T-helper 1 cell treated with Interleukin-12 subunit alpha and Interleukin-12 subunit beta and Interleukin-4 antibody, amounts not matched to agents 30 ng/mL and 1 ng/mL, for 36 hours (primary cell): ENCODE measurements at regions not wholly inside any gene's neighbourhood (a gene's known extent, or its start where the extent isn't known, plus 50 kb on each side); places are given as distances from the start of the nearest gene placed in this dataset.

Experiments
- intact Hi-C: fragments of 100-400 bp; cut with micrococcal nuclease; formaldehyde crosslinking; loops from one replicate; pipeline ENCODE4 v1.15.1; 2024

DNA sequence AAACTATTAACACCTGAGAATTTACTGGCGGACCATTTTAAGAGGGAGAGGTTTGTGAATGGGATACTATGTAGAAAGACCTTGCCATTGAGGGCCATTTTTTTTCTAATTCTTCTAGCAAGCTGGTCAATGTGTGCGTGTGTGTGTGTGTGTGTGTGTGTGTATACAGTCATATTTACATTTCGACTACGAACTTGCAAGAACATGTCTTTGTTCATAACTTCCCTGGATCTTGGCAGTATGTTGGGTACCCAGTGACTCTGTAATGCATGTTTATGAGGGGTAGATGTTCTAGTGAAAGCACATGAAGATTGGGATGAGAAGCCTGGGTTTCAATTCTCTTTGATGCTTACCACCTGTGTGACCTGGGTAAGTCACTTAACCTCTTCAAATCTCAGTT is 133.6 kb downstream of the UBE2E3 start:
- intact Hi-C loops = no loop called here

GRCh38 chr2:181116261-181116660 is 135.9 kb downstream of the UBE2E3 start:
- intact Hi-C loops = no loop called here

DNA sequence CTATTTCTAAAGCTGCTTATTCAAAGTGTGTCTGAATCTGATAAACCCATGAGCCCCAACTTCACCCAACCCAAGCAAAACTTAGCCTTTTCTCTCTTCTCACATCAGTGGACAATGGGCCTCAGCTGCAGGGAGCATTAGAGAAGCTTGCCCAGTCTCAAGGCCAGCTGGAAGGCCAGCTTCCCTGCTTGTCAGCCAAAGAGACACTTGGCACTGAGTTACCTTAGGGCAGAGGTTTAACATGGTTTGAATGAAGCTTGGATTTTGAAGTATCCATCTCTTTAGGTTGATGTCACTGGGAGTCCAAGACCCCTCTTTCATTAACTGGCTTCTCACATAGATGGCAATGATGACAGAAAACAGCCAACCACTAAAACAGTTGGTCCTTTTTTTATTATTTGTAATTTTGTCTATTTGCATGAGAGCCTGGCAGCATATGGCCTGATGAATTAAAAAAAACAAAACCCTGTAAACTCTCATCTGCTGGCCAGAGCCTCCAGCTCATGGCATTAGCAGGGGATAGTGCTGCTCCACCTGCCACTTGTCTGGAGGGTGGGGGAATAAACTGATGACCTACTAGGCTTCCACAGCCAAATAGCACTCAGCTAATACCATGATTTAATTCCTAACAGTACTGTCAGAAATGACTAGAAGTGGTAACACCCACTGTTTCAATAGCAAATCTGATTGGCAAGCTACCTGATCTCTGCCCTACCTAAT is 137.0 kb downstream of the UBE2E3 start:
- intact Hi-C loops = no loop called here

DNA sequence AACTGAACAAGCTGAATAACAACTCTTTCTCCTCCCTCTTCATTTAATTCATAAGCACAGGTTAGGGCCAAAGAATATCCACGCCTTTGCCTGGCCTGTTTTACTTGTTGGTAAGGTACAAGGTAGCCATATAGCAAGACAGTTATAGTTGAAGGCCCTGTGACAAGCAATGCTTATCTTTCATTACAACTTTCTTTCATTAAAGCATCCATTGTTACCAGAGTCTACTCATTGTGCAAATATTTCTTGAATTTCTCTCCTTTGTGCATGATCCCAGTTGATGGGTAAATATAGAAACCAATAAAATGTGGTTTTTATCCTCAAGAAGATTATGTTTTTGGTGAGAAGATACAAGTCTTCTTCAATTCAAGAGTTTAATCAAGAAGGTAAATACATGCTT is 140.2 kb downstream of the UBE2E3 start:
- intact Hi-C loops = loop anchor here (5.0 to 10.0 kb wide), 2 partner anchors 138 to 1116 kb away; partner anchors contain the start of genes CWC22 and UBE2E3

DNA sequence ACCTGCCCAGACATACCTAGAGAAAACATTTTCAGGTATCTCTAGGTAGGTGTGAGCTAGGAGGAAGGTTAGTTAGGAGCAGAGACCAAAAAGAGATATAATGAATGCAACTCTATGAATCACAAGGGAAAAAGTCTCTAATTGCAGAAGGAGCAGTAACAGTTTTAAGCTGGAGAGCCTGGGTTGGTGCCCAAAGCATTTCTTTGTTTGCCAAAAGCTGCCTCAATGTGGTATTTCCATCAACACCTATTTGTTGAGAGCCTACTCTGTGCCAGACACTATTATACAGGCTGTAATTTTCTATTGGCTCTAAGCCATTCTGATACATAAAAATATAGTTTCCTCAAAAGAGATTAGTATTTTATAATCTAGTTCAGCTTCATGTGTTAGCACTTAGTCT is 141.6 kb downstream of the UBE2E3 start:
- intact Hi-C loops = loop anchor here (5.0 to 10.0 kb wide), 2 partner anchors 140 to 1117 kb away; partner anchors contain the start of genes CWC22 and UBE2E3

DNA sequence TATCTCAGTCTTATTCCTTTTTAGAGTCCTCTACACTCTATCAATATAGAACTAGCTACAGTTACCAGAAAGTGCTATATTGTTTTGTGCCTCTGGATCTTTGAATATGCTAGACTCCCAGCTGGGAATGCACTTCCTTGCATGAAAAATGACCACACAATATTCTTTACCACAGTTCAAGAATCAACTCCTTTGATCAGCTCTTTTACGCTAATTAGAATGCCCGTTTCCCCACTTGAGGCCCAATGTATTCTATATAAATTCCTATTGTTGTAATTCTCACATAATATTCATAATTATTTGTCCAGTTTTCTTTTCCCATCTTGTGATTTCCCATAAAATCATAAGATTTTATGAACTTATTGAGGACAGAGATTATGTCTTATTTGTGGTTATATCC is 142.2 kb downstream of the UBE2E3 start:
- intact Hi-C loops = loop anchor here (5.0 to 10.0 kb wide), 2 partner anchors 140 to 1118 kb away; partner anchors contain the start of genes CWC22 and UBE2E3

- intact Hi-C loops = loop anchor here (1.0 to 10.0 kb wide), 12 partner anchors 7 to 1119 kb away; partner anchors contain the start of genes CWC22 and UBE2E3
These were observed 143.4 kb downstream of the UBE2E3 start for GRCh38 chr2:181123798-181124231.

GRCh38 chr2:181124497-181124896 is 144.1 kb downstream of the UBE2E3 start:
- intact Hi-C loops = loop anchor here (1.0 to 10.0 kb wide), 5 partner anchors 18 to 1120 kb away; partner anchors contain the start of genes CWC22 and UBE2E3

DNA sequence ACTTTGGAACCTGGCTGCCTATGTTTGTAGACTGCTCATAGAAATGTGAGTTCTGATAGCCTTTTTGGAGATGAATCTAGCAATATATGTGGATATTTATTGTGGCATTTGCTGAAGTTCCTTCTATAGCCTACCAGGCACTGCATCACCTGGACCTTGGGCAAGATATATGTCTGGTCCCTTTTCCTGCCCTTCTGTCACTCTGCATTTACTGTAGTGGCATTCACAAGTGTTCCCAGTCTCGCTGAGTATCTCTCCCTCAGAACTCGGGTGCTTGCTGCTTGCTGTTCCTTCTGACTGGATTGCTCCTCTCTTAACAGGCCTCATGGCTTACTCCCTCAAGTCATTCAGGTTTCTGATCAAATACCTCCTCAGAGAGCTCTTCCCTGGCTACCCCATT is 145.0 kb downstream of the UBE2E3 start:
- intact Hi-C loops = loop anchor here (10.0 kb wide), 1 partner anchor 1121 kb away; the partner anchor contains the start of gene CWC22

GRCh38 chr2:181126311-181126868 is 146.0 kb downstream of the UBE2E3 start:
- intact Hi-C loops = loop anchor here (10.0 kb wide), 1 partner anchor 1122 kb away; the partner anchor contains the start of gene CWC22

DNA sequence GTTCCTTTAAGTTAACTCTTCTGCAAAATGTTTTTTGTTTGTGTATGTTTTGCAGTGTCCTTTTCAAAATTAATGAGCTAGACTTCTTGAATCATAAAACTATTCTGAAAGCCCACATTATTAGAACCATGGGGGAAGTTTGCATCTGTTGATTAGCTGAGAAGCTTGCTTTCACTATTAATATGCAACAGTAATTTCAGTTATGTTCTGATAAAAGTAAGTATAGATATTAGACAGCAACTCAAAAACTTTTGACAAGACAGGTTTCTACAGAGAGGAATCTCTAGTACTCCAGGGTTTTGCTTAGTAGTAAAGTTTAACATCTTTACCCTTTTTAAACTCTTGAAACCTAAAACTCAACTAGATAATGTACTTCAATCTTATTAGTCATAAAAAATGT is 147.8 kb downstream of the UBE2E3 start:
- intact Hi-C loops = loop anchor here (10.0 kb wide), 1 partner anchor 1123 kb away; the partner anchor contains the start of gene CWC22

DNA sequence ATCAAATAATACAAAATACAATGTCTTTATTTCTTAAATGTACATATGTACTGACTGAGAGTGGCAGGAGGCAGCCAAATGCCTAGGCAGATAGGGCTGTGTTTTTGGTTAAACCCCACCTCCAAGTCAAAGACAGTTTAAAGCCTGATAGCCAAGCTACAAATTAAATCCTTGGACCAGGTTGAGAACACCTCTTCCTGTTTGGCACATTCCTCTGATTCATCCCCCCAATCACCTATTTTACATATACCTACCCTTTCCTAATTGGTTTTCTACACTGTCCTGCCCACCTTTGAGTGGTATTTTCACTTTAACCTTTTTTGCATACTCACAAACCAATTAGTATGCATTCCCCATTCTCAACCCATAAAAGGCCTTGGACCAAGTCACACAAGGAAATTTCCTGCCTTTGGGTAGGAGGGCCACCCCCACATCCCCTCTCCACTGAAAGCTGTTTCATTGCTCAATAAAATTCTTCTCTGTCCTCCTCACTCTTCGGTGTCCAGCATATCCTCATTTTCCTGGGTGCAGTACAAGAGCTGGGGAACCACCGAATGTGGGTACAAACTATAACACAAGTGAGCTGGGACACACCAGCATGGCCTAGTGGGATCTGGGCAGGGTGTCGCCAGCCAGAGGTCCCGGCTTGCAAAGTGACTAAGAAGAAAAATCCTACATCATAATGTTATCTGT is 149.1 kb downstream of the UBE2E3 start:
- intact Hi-C loops = loop anchor here (10.0 kb wide), 1 partner anchor 1125 kb away; the partner anchor contains the start of gene CWC22

DNA sequence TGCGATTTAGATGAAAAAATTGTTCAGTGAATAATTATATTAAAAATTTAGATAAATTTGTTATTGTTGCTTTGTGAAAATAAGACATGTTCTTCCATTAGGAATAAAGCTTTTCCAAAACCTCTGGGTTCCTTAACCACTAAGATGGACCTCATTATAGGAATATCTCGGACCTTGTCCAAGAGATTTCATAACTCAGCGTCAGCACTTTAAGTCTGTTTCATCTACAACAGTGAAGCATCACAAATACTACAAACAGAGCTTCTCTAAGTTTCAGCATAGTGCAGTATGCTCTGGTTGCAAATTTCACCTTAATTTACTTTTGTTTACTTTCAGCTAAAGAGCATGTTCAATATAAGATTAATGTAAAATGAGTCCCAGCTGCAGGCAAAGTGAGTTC is 150.3 kb downstream of the UBE2E3 start:
- intact Hi-C loops = loop anchor here (1.0 kb wide), 2 partner anchors 7 to 12 kb away; no protein-coding TSS in a partner anchor

DNA sequence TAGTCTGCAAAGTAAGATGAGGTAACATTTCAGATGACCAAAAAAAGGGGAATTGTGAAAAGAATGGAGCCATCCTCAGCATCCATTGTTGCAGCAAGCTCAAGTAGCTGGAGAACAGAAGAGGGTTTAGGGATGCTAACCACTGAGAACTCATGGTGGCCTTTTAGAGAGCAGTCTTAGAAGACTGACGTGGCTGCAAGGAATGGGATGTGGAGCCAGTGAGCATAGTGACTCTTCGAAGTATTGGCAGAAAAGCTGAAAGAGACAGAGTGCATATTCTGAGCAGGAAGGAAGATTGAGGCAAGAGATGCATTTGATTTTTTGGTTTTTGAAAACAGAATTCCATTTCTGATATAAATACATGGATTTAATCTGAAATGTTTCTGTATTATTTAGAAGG is 151.2 kb downstream of the UBE2E3 start:
- intact Hi-C loops = loop anchor here (1.0 kb wide), 2 partner anchors 8 to 11 kb away; no protein-coding TSS in a partner anchor

DNA sequence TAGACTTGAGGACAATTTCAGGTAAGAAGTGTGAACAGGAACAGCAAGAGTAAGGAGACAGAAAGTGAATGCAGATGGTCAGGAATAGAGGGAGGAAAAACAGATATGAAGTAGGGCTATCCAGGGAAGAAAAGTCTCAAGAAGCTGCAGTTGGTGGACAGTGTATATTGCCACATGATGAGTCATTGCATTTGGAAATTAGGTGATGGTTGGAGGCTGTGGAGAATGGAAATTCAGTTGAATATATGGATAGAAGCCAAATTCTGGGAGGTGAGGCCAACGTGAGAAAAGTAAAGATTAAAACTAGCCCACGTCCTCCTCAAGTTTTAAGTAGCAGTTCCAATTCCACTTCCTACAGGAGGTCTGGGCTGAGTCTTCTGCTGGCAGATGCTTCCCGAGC is 158.4 kb downstream of the UBE2E3 start:
- intact Hi-C loops = no loop called here

- intact Hi-C loops = no loop called here
These were observed 159.4 kb downstream of the UBE2E3 start for GRCh38 chr2:181139831-181140230.

DNA sequence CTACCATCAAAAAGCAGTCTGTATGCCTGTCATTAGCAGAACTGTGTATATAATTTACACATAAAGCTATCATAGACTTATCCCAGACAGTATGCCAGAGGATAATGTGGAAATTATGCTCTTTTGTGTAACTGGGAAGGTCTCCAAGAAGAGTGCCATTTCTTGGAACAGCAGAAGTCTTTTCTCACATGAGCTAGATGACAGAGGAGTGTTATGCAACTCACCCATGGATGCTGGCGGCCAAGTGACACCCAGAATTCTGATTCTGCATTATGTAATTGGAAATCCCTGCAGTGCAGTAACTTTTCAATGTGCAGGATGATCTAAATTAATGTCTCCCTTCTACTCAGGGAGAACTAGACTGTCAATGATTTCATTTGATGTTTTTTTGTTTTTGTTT is 160.0 kb downstream of the UBE2E3 start:
- intact Hi-C loops = no loop called here

DNA sequence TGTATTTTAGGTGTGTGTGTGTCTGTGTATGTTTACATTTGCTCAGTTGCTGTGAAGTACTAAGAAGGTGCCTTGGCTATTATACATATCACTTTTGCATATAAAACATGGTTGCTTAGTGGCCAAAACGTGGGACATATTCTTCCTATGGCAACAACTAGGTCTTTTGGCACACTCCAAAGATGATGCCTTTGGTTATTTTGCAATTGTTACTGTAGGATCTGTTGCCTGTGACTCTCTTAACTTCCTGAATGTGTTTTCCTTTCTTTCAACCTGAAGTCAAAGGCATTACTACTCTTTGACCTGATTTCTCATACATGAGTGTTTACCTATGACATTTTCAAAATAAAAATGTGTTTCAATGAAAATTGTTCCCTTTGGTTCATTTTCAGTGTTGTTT is 160.5 kb downstream of the UBE2E3 start:
- intact Hi-C loops = no loop called here

GRCh38 chr2:181141676-181142075 is 161.3 kb downstream of the UBE2E3 start:
- intact Hi-C loops = loop anchor here (1.0 kb wide), 7 partner anchors 10 to 315 kb away; no protein-coding TSS in a partner anchor

DNA sequence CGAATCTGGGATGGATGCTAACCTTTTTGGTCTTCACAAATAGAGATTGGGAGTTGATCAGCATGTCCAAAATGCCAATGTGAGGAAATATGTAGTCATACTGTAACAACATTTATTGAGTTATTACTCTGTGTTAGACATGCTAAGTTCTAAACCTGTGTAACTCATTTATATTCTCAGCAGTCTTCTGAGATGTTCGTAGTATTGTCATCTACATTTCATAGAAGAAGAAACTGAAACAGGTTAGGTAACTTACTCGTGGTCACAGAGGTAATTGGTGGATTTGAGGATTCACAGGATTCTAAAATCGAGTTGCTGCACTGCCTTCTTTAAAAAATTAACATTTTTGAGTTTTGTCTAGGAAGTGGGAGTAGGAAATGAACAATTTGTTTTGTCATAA is 162.1 kb downstream of the UBE2E3 start:
- intact Hi-C loops = loop anchor here (1.0 kb wide), 7 partner anchors 11 to 314 kb away; no protein-coding TSS in a partner anchor

DNA sequence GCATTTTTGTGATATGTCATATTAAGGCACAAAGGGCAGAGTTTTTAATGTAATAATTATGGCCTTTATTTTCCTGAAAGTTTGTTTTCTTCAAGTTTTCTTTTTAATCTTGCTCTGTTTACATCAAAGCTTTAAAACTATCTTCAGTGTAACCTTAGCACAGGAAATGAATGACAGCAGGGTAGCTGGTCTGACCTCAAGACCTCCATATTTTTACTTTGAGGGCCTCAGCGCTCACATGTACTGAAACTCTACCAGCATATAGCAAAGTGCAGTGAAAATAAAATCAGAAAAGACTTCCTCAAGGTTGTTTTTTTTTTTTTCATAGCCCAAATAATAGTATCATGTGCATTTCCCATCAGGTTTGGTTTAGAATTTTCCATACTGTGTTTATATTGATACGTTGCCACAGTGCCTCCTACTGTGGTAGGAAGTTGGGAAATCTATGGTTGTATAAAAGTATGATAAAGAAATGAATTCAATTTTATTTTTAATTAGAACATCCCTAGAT is 163.4 kb downstream of the UBE2E3 start:
- intact Hi-C loops = no loop called here
